Forelimb muscle (tissue), 1 donor: ENCODE measurements at regions not wholly inside any gene's neighbourhood (a gene's known extent, or its start where the extent isn't known, plus 50 kb on each side); places are given as distances from the start of the nearest gene placed in this dataset.
"Not testable (repeated sequence)": the region's sequence is repeated elsewhere in the genome, so short reads cannot be mapped to it uniquely, and the experiment has no call there.

Experiments used
- DNase-seq: peaks from one replicate; pipeline ENCODE4 v3.0.0-alpha.2; 2013; ENCODE audit warnings: low read depth

- DNase-seq, result no peak
These were observed 509.2 kb downstream of the CDH10 start for GRCh38 chr5:24135536-24135935.

DNA sequence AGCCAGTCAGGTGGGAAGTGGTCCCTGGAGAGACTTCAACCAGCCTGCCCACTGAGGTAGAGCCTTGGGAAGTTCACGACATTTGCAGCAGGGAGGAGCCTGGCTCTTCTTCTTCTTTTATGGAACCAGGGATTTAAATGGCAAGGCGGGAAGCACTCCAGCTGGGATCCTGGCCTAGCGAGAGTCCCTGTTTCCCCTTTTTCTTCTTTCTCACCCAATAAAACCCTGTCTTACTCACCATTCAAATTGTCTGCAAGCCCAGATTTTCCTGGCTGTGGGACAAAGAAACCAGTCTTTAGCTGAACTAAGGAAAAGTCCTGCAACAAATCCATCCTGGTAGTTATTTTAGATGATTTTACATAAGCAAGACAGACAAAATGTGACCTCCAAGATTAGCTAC is 503.7 kb downstream of the CDH10 start:
- DNase-seq, result peak; percentile 35

- peak; percentile 17 for DNase-seq
These were observed 502.4 kb downstream of the CDH10 start for GRCh38 chr5:24142341-24142740.

- DNase-seq, result no peak
These were observed 499.0 kb downstream of the CDH10 start for GRCh38 chr5:24145806-24146205.

DNA sequence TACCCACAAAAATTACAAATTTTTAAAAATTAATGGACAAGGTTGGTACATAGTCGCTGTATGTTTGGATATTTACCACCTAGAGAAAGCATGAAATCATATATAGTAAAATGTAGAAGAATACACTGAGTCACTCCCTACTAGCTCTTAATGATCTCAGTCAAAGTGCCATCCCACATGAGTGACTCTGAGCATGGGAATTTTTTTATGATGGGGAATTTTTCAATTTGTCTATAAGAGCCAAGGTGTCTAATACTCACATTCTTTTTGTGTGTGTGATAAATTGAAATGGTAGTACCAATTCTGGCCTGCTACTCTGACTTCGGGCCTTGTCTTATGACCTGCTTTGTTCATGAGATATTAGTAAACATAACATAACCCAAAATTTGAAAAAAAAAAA is 483.2 kb downstream of the CDH10 start:
- DNase-seq, result no peak

DNA sequence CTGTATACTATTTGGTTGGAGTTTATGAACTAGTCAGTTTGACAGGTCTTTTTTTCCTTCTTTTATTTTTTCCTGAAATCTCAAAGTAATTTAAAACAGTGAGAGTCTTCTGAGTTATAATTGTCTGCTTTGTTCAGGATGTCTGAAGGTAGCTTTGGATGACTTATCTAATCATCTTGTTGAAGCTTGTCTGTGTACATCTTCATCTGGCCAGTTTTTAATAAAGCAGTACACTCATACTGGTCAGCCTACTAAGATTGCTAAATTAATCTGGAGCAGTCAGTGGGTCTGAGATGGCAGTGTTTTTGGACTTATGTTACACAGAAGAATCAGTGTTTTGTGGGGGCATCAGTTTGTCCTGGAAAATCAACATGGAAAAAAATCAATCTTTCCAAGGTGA is 482.4 kb downstream of the CDH10 start:
- DNase-seq, result no peak

- DNase-seq, result no peak
These were observed 481.7 kb downstream of the CDH10 start for GRCh38 chr5:24163091-24163490.

DNA sequence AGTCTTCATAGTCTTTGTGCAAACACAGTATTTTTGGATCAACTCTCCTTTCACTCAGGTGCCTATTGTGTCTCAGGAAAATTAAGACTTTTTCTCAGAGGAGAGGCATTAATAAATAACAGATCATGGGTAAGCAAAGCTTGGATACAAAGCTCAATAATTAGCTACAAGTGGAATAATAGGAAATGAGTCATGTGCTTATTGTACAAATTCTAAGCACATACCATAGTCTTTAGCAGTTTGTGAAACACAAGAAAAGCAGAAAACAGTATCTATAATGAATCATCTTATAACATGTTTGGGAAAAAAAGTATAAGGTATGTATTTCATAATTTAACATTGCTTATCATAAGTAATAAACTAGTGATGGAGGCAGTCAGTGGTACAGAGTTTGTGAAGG is 477.0 kb downstream of the CDH10 start:
- DNase-seq, result no peak

DNA sequence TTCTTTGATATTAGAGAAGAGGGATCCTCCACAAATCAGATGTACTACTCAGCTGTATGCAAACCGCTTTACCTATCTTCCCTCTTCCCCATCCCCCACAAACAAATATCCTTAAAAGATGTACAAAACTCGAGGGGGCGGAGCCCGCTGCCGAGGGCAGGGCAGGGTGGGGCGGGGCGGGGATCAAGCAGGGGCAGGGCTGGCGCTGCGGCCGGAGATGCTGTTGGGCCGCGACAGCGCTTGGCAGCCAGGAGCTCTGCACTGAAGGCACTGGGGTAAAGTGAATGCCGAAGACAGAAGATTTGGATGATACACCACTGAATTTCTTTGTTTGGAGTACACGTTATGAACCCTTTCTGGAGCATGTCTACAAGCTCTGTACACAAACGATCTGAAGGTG is 474.8 kb downstream of the CDH10 start:
- no peak for DNase-seq

GRCh38 chr5:24170930-24171329 is 473.8 kb downstream of the CDH10 start:
- not testable (repeated sequence) for DNase-seq

DNA sequence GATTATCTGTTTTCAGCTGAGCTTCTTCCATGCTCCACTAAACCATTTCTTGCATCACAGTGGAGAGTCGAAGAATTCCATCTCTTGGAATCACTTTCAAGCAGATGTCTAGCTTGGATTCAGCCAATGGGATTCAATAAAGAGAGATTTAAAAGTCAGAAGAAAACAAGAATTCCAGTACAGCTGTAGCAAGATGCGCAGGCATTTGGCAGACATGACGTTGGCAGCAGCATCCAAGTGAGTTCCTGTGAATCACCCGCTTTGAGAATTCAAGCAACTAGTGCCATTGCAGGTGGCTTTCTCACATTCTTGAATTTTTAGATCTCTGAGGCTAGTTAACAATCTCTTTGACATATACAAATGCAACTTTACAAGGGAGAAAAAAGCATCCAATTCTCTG is 467.0 kb downstream of the CDH10 start:
- DNase-seq, result peak; percentile 1

DNA sequence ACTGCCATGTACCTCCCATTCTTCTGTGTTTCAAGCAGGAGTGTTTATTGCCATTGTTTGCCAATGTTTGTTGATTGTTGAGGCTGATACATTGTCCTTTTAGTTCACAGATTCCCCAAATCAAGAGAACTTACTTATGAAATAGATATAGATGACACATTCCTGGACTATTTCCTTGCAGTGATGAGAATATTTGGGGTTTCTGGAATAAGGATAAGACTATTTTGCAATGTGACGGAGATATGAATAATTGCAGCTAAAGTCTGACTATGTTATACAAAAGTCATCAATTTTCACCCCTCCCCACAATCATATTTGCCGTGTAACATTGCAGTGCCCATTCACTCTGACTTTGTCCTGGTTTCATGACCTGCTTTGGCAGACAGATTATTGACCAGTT is 460.8 kb downstream of the CDH10 start:
- no peak for DNase-seq

DNA sequence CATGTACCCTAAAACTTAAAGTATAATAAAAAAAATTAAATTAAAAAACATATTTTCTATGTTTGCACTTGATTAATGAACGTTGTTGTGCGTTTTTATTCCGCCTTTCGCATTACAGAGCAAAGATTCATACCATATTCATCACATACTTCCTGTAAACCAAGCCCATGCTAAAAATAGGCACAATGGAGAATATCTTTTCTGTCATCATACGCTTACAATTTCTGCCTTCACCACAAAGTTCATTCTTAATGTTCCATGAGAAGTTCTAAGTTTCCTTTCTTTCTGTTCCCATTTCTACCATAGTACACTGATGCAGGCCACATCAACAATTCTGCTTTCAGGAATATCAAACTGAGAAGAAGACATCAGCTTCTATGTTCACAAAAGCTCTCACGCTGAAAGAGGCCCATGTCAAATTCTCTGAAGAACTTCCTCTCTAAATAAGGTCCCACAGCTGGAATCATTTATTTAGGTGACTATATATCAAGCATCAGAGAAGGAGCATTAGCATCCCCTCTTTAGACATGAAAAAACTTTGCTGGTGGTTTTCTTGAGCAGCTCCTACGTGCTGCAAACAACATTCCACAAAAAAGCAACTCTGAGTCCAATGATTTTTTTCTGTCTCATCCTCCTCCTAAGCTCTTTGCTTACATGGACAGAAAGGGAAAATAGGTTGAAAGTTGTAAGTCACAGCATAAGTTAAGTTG is 456.4 kb downstream of the CDH10 start:
- DNase-seq, result no peak

- no peak for DNase-seq
These were observed 448.0 kb downstream of the CDH10 start for GRCh38 chr5:24196789-24197188.

DNA sequence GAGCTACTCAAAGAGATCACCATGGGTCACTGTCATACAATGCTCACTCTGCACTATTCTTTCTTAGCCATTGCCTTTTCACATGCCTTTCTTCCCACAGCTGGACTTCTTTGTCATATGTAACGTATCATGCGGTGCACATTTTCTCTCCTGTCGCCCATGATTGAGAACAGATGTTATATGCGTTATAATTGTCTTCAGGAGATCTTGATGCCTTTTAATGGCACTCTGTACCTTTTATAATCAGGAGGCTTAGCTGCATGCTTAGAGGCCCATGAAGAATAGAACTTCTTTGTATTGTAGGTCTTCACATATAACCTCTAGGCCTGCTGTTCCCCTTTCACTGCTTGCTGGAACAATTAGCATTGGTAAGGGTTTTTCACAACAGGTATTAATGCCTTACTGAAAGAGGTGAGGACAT is 436.1 kb downstream of the CDH10 start:
- DNase-seq, result no peak

DNA sequence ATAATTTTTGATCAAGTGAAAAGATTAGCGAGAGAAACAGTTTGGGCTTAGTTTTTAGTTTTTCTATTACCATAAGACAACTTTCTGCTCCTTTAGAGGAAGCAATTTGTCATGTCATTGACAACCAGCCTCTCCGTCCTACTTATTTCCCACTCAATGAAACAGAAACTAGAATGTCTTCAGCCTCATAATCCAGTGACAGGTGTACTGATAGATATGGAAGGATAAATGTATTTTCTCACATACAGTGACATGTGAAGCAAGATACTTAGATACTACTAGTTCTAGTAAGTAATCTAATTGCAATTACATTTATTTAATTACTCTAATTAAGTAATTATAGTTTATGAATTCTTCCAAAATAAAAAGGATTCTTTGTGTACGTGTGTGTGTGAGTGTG is 429.7 kb downstream of the CDH10 start:
- DNase-seq, result no peak

- no peak for DNase-seq
These were observed 421.9 kb downstream of the CDH10 start for GRCh38 chr5:24222876-24223275.

- no peak for DNase-seq
These were observed 419.7 kb downstream of the CDH10 start for GRCh38 chr5:24225051-24225450.

- DNase-seq, result no peak
These were observed 418.3 kb downstream of the CDH10 start for GRCh38 chr5:24226479-24226878.

- not testable (repeated sequence) for DNase-seq
These were observed 416.9 kb downstream of the CDH10 start for GRCh38 chr5:24227881-24228280.

DNA sequence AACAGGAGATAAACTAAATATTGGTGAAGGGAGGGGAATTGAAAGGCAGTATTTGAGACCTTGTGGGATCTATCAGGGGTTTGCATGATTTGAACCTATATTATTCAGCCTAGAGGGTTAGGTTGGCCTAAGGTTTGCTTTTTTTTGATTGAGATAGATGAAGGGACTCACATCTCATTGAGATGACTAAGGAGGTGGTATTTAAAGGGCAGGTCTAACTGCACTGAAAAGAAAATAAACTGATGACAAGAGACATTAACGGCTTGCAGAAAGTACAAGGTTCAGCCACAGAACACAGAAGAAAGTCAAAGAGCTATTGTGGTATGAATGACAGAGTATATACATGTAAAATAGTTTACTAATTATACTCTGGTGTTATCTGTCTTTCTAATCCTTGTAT is 412.7 kb downstream of the CDH10 start:
- DNase-seq, result no peak

DNA sequence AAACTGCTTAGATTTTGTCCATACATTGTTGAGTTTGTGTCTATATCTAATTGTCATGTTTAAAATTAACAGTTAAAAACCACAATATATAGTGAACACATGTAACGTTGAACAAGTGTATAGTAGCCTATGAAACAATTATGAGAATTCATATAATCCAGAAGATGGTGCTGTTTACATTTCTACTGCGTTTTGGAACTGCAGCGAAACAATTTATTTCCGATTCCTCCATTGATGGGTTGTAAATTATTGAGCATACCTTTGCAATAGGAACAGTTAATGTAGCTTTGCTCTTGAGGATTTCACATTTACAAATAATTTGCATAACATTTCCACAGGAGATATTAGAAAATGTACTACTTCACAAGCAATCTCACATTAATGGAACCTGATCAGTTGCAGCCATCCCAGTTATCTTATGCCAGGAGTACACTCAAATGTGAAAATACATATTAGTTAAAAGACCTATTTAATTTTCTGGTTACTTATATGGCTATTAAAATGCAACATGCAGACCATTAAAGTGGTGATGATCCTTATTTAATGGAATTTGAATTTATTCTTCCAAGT is 411.8 kb downstream of the CDH10 start:
- DNase-seq, result no peak

DNA sequence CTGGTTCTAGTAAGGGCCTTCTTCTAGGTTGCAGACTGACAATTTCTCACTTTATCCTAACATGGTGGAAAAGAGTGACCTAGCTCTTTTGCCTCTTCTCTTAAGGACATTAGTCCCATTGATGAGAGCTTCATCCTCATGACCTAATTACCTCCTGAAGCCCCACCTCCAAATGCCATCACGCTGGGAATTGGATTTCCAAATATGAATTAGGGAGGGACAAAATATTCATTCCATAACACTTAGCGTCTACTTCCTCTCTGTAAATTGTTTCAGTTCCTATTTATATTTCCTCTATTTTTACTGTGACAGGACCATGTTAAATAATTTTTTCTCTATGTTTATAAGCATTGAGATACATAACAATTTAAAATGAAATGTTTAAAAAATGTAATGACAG is 408.8 kb downstream of the CDH10 start:
- no peak for DNase-seq

DNA sequence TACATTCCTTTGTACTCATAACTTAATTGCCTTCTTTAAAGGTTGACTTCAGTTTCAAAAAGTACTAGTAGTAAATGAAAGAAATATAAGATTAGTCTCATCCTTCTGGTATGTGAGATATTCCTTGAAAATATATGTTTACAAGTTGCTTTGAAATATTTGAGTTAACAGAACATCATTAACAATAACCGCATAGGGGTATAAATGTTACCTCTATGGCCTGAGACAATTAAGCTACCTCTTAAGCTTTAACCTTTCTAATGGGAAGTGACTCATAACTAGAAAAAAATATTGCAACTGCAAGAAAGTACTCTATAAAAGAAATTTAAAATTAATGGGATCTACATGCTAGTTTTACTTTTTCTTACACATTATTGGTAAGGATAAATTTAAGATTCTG is 399.0 kb downstream of the CDH10 start:
- no peak for DNase-seq
